ENCODE measurements at regions not wholly inside any gene's neighbourhood (a gene's known extent, or its start where the extent isn't known, plus 50 kb on each side); places are given as distances from the start of the nearest gene placed in this dataset.

DNA sequence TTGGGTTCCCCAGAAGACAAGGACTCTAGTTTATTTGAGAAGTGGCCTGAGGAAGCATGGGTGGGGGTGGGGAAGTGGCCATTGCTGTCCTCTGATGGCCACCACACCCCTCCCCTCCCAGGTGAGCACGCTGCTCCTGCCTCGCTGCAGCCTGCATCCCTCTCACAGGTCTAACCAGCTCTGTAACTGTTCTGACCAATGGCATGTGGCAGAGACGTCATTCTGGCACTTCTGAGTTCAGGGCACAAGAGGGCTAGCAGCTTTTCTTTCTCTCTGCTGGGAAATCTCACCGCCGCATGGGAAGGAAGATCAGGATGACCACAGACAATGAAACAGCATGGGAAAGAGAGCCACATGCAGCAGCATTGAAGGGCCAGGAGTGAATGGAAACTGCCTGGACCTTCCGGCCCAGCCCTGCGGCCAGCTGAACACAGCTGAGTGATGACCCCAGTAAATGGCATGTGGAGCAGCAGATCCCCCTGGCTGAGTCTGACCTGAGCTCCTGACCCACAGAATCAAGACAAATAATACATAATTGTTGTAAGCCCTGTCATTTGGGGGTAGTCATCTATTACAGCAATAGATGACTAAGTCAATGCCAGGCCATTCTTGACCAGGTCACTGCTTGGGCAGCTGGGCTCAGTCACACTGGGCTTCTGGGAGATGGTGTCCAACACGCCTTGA lies 179.8 kb downstream of the LINC00237 start:
- H3K4me3 ChIP-seq (ENCODE audit: low read depth, low read length), result no peak overlapping the region
- no peak for TF ChIP-seq CTCF (IDR thresholded peaks at IDR 0.05; ENCODE audit: low read depth, low read length, missing control alignments)
- DNase-seq, result no peak
- in situ Hi-C loops (cut with HindIII; ENCODE audit: low pct_ligation_motif_present, low sequenced_read_pairs), result no loop called here
- H3K36me3 ChIP-seq (replicated peaks), result no peaks in the 10 kb centered on the region
- H3K27me3 ChIP-seq (replicated peaks), result no peaks in the 10 kb centered on the region
- no peak overlapping the region for H3K27ac ChIP-seq

DNA sequence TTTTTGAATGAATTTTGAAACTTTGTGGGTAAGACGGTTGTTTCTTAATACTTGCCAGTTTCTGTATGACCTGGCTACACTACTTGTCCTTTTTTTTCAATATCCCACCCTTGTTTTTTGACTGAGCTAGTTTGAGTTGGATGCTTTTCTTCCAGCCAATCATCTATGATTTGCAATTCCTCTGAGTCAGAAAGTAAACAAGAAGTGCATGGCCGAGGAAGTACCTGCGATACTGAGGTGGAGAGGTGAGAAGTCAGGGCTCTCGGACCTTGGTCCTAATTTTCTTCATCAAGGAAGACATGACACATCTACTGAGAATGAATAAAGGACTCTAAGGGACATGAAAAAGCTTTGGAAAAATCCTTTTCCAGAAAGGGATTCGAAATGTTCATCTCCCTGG lies 185.7 kb downstream of the LINC00237 start:
- in situ Hi-C loops (cut with HindIII; ENCODE audit: low pct_ligation_motif_present, low sequenced_read_pairs), result no loop called here
- DNase-seq, result no peak
- no peak for TF ChIP-seq CTCF (IDR thresholded peaks at IDR 0.05; ENCODE audit: low read depth, low read length, missing control alignments)

DNA sequence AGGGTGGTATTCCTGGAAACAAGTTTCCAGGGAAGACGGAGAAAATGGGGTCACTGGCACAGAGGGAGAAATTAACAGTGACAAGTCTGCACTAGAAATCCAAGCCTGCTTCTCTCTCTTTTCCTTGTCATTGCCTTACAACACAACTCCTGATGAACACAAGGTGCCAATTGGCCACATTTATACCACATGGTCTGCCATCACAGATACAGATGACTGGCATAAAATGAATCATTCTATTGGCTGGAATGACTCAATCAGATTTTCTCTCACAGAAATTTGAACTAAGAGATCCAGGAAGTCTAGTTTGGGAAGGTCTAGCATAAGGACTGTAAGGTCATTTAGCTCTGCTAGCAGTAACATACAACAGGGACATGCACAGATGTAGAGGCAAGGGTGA lies 190.3 kb downstream of the LINC00237 start:
- H3K36me3 ChIP-seq (replicated peaks), result no peaks in the 10 kb centered on the region

More for the DNA sequence above, 185.7 kb downstream of the LINC00237 start:
- Histone ChIP-seq H3K27me3 (replicated peaks) (no peaks in the 10 kb centered on the region), H3K36me3 (replicated peaks) (no peaks in the 10 kb centered on the region), H3K4me3 (ENCODE audit: low read depth, low read length) (no peak overlapping the region), H3K27ac (no peak overlapping the region)

GRCh38 chr20:20904501-20904831 lies 192.0 kb upstream of the RALGAPA2 start:
- no peak for TF ChIP-seq CTCF (IDR thresholded peaks at IDR 0.05; ENCODE audit: low read depth, low read length, missing control alignments)
- in situ Hi-C loops (cut with HindIII; ENCODE audit: low pct_ligation_motif_present, low sequenced_read_pairs), result no loop called here
- Histone ChIP-seq H3K27ac (no peak overlapping the region), H3K4me3 (ENCODE audit: low read depth, low read length) (no peak overlapping the region), H3K27me3 (replicated peaks) (no peaks in the 10 kb centered on the region), H3K36me3 (replicated peaks) (no peaks in the 10 kb centered on the region)
- no peak for DNase-seq

More for the DNA sequence above, 190.3 kb downstream of the LINC00237 start:
- H3K4me3 ChIP-seq (ENCODE audit: low read depth, low read length), result no peak overlapping the region
- no peak for TF ChIP-seq CTCF (IDR thresholded peaks at IDR 0.05; ENCODE audit: low read depth, low read length, missing control alignments)
- no peak for DNase-seq
- no peaks in the 10 kb centered on the region for H3K27me3 ChIP-seq (replicated peaks)
- in situ Hi-C loops (cut with HindIII; ENCODE audit: low pct_ligation_motif_present, low sequenced_read_pairs), result no loop called here
- H3K27ac ChIP-seq, result no peak overlapping the region

- TF ChIP-seq CTCF (IDR thresholded peaks at IDR 0.05; ENCODE audit: low read depth, low read length, missing control alignments), result no peak
- Histone ChIP-seq H3K27me3 (replicated peaks) (no peaks in the 10 kb centered on the region), H3K4me3 (ENCODE audit: low read depth, low read length) (no peak overlapping the region), H3K27ac (no peak overlapping the region), H3K36me3 (replicated peaks) (no peaks in the 10 kb centered on the region)
- in situ Hi-C loops (cut with HindIII; ENCODE audit: low pct_ligation_motif_present, low sequenced_read_pairs), result no loop called here
- DNase-seq, result no peak
These were observed 191.5 kb upstream of the RALGAPA2 start for GRCh38 chr20:20903773-20904500.

Measured in brain microvascular endothelial cell (primary cell).